CD14-positive monocyte (primary cell): ENCODE measurements at regions not wholly inside any gene's neighbourhood (a gene's known extent, or its start where the extent isn't known, plus 50 kb on each side); places are given as distances from the start of the nearest gene placed in this dataset.

Source experiments
- DNase-seq, 3 donors: peaks; one replicate each; pipeline ENCODE4 v3.0.0-alpha.2; 2011 to 2022
- H2AFZ ChIP-seq: 2 replicates; pipeline ENCODE4 v1.6.0; 2012; ENCODE audit warnings: mild to moderate bottlenecking, low read depth, low read length, inconsistent platforms; ENCODE audit not compliant: insufficient read depth, poor library complexity, severe bottlenecking
- H3K27ac ChIP-seq, 2 donors: 1 replicate in 1 of 2; 2 replicates in 1 of 2; pipeline ENCODE4 v1.5.1; 2012 to 2013; ENCODE audit warnings: low read length in 2 of 2, control low read depth in 1 of 2, inconsistent platforms in 1 of 2, low read depth in 1 of 2, mild to moderate bottlenecking in 1 of 2
- H3K27me3 ChIP-seq, 2 donors: one replicate each; pipeline versions ENCODE4 v1.6.0 to v1.6.1; 2011 to 2013; ENCODE audit warnings: low read length in 2 of 2; ENCODE audit not compliant: control insufficient read depth in 2 of 2, insufficient read depth in 2 of 2
- H3K36me3 ChIP-seq, 2 donors: replicated peaks in 1 of 2; 1 replicate in 1 of 2; 2 replicates in 1 of 2; pipeline versions ENCODE4 v1.5.1 to v1.6.1; 2012 to 2013; ENCODE audit warnings: low read length in 2 of 2, control low read depth in 1 of 2, inconsistent platforms in 1 of 2, mild to moderate bottlenecking in 1 of 2; ENCODE audit not compliant: insufficient read depth in 2 of 2, control insufficient read depth in 1 of 2
- H3K4me1 ChIP-seq, 2 donors: 1 replicate in 1 of 2; 2 replicates in 1 of 2; pipeline versions ENCODE4 v1.5.1 to v1.6.1; 2012 to 2013; ENCODE audit warnings: low read length in 2 of 2, control low read depth in 1 of 2, inconsistent platforms in 1 of 2, mild to moderate bottlenecking in 1 of 2, moderate library complexity in 1 of 2; ENCODE audit not compliant: insufficient read depth in 2 of 2, control insufficient read depth in 1 of 2
- H3K4me2 ChIP-seq: replicated peaks from 2 replicates; pipeline ENCODE3; 2012; ENCODE audit warnings: low read length, moderate library complexity, mild to moderate bottlenecking; ENCODE audit not compliant: poor library complexity, severe bottlenecking; ENCODE audit errors: extremely low read depth
- H3K4me3 ChIP-seq, 3 experiments: fragments of 200-600 bp in 1 of 3; sonication (generic) in 1 of 3; replicated peaks in 1 of 3; 1 replicate in 2 of 3; 2 replicates in 1 of 3; pipeline ENCODE4 v1.5.1; 2011 to 2013; ENCODE audit warnings: low read length in 3 of 3, mild to moderate bottlenecking in 3 of 3, control low read depth in 2 of 3, low read depth in 2 of 3, inconsistent platforms in 1 of 3, moderate library complexity in 1 of 3
- H3K79me2 ChIP-seq: 2 replicates; pipeline ENCODE4 v1.6.0; 2012; ENCODE audit warnings: mild to moderate bottlenecking, control low read depth, inconsistent platforms, low read length, moderate library complexity; ENCODE audit not compliant: insufficient read depth
- H3K9ac ChIP-seq: 2 replicates; pipeline ENCODE4 v1.6.0; 2017; ENCODE audit warnings: low read length, mild to moderate bottlenecking; ENCODE audit not compliant: insufficient read depth, poor library complexity, severe bottlenecking
- H3K9me3 ChIP-seq, 2 donors: replicated peaks in 1 of 2; 1 replicate in 1 of 2; 2 replicates in 1 of 2; pipeline versions ENCODE4 v1.5.1 to v1.6.1; 2012 to 2013; ENCODE audit warnings: low read length in 2 of 2, control low read depth in 1 of 2; ENCODE audit not compliant: control insufficient read depth in 1 of 2, insufficient read depth in 1 of 2
- H4K20me1 ChIP-seq: 2 replicates; pipeline ENCODE4 v1.6.0; 2012; ENCODE audit warnings: mild to moderate bottlenecking, low read length, control low read depth, moderate library complexity; ENCODE audit not compliant: insufficient read depth
- H3K27ac Mint-ChIP-seq, 7 donors: one replicate each; pipeline ENCODE4 v1.8.0; 2020; ENCODE audit warnings: mild to moderate bottlenecking in 7 of 7, mixed read lengths in 7 of 7, moderate library complexity in 6 of 7, inconsistent platforms in 2 of 7
- H3K27me3 Mint-ChIP-seq, 3 donors: one replicate each; pipeline ENCODE4 v1.8.0; 2021 to 2022; ENCODE audit warnings: low read depth in 3 of 3, mild to moderate bottlenecking in 3 of 3, mixed read lengths in 3 of 3, moderate library complexity in 3 of 3, inconsistent platforms in 1 of 3
- H3K36me3 Mint-ChIP-seq, 2 donors: one replicate each; pipeline ENCODE4 v1.8.0; 2020; ENCODE audit warnings: mixed read lengths in 2 of 2, inconsistent platforms in 1 of 2, mild to moderate bottlenecking in 1 of 2
- H3K4me1 Mint-ChIP-seq: one replicate; pipeline ENCODE4 v1.8.0; 2020; ENCODE audit warnings: mild to moderate bottlenecking, mixed read lengths
- H3K4me3 Mint-ChIP-seq, 2 donors: one replicate each; pipeline ENCODE4 v1.8.0; 2020; ENCODE audit warnings: mild to moderate bottlenecking in 2 of 2, mixed read lengths in 2 of 2, moderate library complexity in 1 of 2
- H3K9me3 Mint-ChIP-seq, 7 donors: one replicate each; pipeline ENCODE4 v1.8.0; 2020 to 2022; ENCODE audit warnings: mixed read lengths in 7 of 7, mild to moderate bottlenecking in 6 of 7, moderate library complexity in 6 of 7, inconsistent platforms in 2 of 7
- CTCF ChIP-seq: fragments of 200-600 bp; IDR thresholded peaks from one replicate; pipeline ENCODE4 v1.8.0; 2022; ENCODE audit warnings: antibody characterized with exemption, mild to moderate bottlenecking
- WGBS: methylation state at CpG from one replicate; pipeline ENCODE4 v1.1.5; 2013; ENCODE audit warnings: missing lambda C conversion rate; ENCODE audit not compliant: insufficient coverage; 5-methylcytosine and 5-hydroxymethylcytosine counted together
- intact Hi-C, 2 donors: fragments of 100-400 bp; cut with micrococcal nuclease; formaldehyde crosslinking; loops; one replicate each; pipeline versions ENCODE4 v1.15.0 to v1.15.1; 2023

GRCh38 chr9:29389421-29389820, 1816.1 kb upstream of the C9orf72 start:
- 70% methylated on average over 1 of the region's 1 CpG for WGBS
- H3K79me2 ChIP-seq = no peaks in the 10 kb centered on the region
- no peak overlapping the region for H2AFZ ChIP-seq
- no peak overlapping the region for H3K4me2 ChIP-seq
- Mint-ChIP-seq H3K9me3 (peaks cover 3 to 13% (median 4%) of the 10 kb centered on the region in 7 donors), H3K36me3 (no peaks in the 10 kb centered on the region), H3K4me1 (no peaks in the 10 kb centered on the region), H3K27me3 (peaks cover 0 to 2% (median 0%) of the 10 kb centered on the region in 3 donors), H3K27ac (no peak overlapping the region), H3K4me3 (no peak overlapping the region)
- H3K36me3 ChIP-seq = no peaks in the 10 kb centered on the region
- intact Hi-C loops = no loop called here
- H3K9me3 ChIP-seq = peaks cover 2 to 7% of the 10 kb centered on the region in 2 donors
- H3K4me3 ChIP-seq = no peak overlapping the region
- no peak overlapping the region for H3K27ac ChIP-seq
- DNase-seq = no peak
- no peaks in the 10 kb centered on the region for H3K4me1 ChIP-seq
- H4K20me1 ChIP-seq = no peaks in the 10 kb centered on the region
- TF ChIP-seq CTCF = no peak
- no peaks in the 10 kb centered on the region for H3K27me3 ChIP-seq
- no peak overlapping the region for H3K9ac ChIP-seq

GRCh38 chr9:29390859-29391258, 1817.6 kb upstream of the C9orf72 start:
- Mint-ChIP-seq H3K27me3 (peaks cover 0 to 2% (median 0%) of the 10 kb centered on the region in 3 donors), H3K4me3 (no peak overlapping the region), H3K9me3 (peaks cover 0 to 9% (median 4%) of the 10 kb centered on the region in 7 donors), H3K4me1 (no peaks in the 10 kb centered on the region), H3K27ac (no peak overlapping the region), H3K36me3 (no peaks in the 10 kb centered on the region)
- TF ChIP-seq CTCF = no peak
- WGBS = no CpG with 5 or more reads among the region's 1 CpG
- Histone ChIP-seq H3K27ac (no peak overlapping the region), H3K4me1 (no peaks in the 10 kb centered on the region), H3K4me2 (no peak overlapping the region), H4K20me1 (no peaks in the 10 kb centered on the region), H3K27me3 (no peaks in the 10 kb centered on the region), H3K79me2 (no peaks in the 10 kb centered on the region), H3K9me3 (peaks cover 0 to 6% of the 10 kb centered on the region in 2 donors), H3K4me3 (no peak overlapping the region), H3K9ac (no peak overlapping the region), H3K36me3 (no peaks in the 10 kb centered on the region), H2AFZ (no peak overlapping the region)
- DNase-seq = no peak
- intact Hi-C loops = no loop called here
